GM10248 (cell line): ENCODE measurements at regions not wholly inside any gene's neighbourhood (a gene's known extent, or its start where the extent isn't known, plus 50 kb on each side); places are given as distances from the start of the nearest gene placed in this dataset.

Experiments
- CTCF ChIA-PET: fragments of 300-600 bp; sonication (Branson Sonifier 250); formaldehyde crosslinking; extraction: SDS; loops from one replicate; lab custom pipeline; 2021; ENCODE audit warnings: antibody characterized with exemption; lab: Yijun Ruan, JAX
- POLR2A ChIA-PET: fragments of 350-650 bp; sonication (Branson Sonifier 250); formaldehyde crosslinking; extraction: SDS; loops from one replicate; lab custom pipeline; 2020; ENCODE audit warnings: antibody characterized with exemption; lab: Yijun Ruan, JAX
- DNase-seq: peaks from one replicate; pipeline ENCODE4 v3.0.0; 2012; ENCODE audit errors: extremely low spot score
- CTCF ChIP-seq: IDR thresholded peaks from 2 replicates; pipeline ENCODE4 v1.5.1; 2012; ENCODE audit warnings: mild to moderate bottlenecking, low read depth; ENCODE audit errors: extremely low read depth, missing control alignments, control extremely low read depth

GRCh38 chr21:26388731-26389231, 184.3 kb downstream of the CYYR1 start:
- DNase-seq = no peak

GRCh38 chr21:26385721-26386120, 187.4 kb downstream of the CYYR1 start:
- DNase-seq = no peak
- CTCF ChIA-PET = interaction anchor here (0.8 kb wide), 1 partner anchor 16 kb away, joined by 3 read pairs; no protein-coding TSS in a partner anchor
- POLR2A ChIA-PET = no interaction called here
- no peak for TF ChIP-seq CTCF

More at GRCh38 chr21:26388731-26389231, 184.3 kb downstream of the CYYR1 start:
- no peak for TF ChIP-seq CTCF
- CTCF ChIA-PET = interaction anchor here (1.4 kb wide), 1 partner anchor 13 kb away, joined by 4 read pairs; no protein-coding TSS in a partner anchor
- POLR2A ChIA-PET = no interaction called here

GRCh38 chr21:26379561-26379960, 193.5 kb downstream of the CYYR1 start:
- ChIA-PET POLR2A (no interaction called here), CTCF (interaction anchor here (0.8 kb wide), 1 partner anchor 9 kb away, joined by 3 read pairs; no protein-coding TSS in a partner anchor)
- DNase-seq = no peak
- TF ChIP-seq CTCF = no peak

- ChIA-PET POLR2A (no interaction called here), CTCF (no interaction called here)
- no peak for TF ChIP-seq CTCF
- no peak for DNase-seq
Observed at GRCh38 chr21:26377111-26377694, 195.9 kb downstream of the CYYR1 start.

GRCh38 chr21:26374817-26375216, 198.3 kb downstream of the CYYR1 start:
- DNase-seq = no peak
- CTCF ChIA-PET = interaction anchor here (2.0 kb wide), 1 partner anchor 15 kb away, joined by 4 read pairs; no protein-coding TSS in a partner anchor
- no peak for TF ChIP-seq CTCF
- POLR2A ChIA-PET = no interaction called here

GRCh38 chr21:26368591-26369320, 198.2 kb upstream of the APP start:
- ChIA-PET POLR2A (no interaction called here), CTCF (no interaction called here)

More at GRCh38 chr21:26368591-26369320, 198.2 kb upstream of the APP start:
- DNase-seq = no peak
- no peak for TF ChIP-seq CTCF
